HUDEP-2 (cell line): ENCODE measurements at regions not wholly inside any gene's neighbourhood (a gene's known extent, or its start where the extent isn't known, plus 50 kb on each side); places are given as distances from the start of the nearest gene placed in this dataset.

Experiments used
- DNase-seq, 76 experiments: peaks; one replicate each; lab custom pipeline; 2025; ENCODE audit not compliant: unreplicated experiment in 76 of 76; lab: John Stamatoyannopoulos, UW

DNA sequence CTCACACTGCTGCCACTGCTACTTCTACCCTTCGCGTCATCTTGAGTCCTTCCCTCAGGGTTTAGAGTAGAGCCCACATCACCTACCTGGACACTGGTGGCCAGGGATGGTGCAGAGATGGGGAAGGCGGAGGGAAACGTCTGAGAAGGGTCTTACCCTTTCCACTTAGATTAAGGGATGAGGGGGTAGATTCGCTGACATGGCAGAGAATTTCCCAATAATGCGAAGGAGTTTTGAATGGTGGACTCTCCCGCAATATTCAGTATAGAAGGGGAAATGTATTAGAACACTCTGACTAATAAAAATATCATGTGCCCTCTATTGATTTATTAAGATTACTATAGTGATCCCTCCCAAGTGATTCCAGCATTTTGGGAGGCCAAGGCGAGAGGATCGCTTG is 209.5 kb upstream of the KIAA1217 start:
- DNase-seq, result no peak

DNA sequence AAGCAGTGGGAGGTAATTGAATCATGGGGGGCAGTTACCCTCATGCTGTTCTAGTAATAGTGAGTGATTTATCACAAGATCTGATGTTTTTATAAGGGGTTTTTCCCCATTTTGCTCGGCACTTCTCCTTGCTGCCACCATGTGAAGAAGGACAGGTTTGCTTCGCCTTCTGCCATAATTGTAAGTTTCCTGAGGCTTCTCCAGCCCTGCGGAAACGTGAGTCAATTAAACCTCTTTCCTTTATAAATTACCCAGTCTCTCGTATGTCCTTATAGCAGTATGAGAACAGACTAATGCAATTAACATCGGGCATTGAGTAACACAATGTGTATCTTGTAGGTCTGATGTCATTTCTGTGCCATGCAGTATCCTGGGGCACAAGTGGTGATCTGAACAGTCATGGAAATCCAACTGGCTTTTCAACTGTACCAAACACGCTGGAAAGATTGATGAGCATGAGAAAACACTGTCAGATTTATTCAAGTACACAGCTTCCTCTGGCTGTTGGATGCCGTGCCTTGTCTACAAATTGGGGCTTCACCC is 208.6 kb upstream of the KIAA1217 start:
- no peak for DNase-seq

DNA sequence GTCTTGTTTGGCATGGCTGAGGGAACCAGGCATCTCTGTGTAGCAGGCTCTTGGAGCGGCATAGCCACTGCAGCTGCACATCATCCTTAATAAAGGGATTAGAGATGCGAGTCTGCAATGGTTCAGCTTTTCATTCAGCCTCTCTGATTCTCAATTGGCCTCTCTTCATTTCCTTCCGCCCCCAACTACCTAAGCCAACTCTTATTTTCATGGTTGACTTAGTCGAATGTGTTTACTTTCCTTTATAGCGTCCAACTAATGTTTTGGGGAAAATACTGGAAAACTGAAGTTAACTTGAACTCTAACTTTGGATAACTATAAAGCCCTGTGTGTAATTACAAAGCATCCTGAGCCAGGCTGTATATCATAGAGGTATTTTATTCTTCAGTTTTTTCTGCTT is 202.2 kb upstream of the KIAA1217 start:
- no peak for DNase-seq

DNA sequence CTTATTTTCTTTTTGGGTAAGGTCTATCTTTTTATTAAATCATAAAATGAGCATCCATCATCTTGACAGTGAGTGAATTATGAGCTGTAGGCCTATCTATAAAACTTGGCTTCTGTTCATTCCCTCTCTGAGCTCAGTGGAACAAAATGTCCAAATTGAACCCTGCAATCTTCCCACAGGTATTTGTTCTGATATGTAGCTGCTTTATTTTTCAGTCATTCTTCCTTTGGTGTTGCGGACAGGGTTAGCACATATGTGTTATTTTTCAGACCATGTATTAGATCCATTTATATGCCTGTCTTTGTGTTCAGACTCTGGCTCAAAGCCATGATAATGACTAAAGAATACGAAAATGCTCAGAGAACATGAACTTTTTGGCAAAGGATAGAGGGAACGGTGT is 201.6 kb upstream of the KIAA1217 start:
- DNase-seq, result no peak

DNA sequence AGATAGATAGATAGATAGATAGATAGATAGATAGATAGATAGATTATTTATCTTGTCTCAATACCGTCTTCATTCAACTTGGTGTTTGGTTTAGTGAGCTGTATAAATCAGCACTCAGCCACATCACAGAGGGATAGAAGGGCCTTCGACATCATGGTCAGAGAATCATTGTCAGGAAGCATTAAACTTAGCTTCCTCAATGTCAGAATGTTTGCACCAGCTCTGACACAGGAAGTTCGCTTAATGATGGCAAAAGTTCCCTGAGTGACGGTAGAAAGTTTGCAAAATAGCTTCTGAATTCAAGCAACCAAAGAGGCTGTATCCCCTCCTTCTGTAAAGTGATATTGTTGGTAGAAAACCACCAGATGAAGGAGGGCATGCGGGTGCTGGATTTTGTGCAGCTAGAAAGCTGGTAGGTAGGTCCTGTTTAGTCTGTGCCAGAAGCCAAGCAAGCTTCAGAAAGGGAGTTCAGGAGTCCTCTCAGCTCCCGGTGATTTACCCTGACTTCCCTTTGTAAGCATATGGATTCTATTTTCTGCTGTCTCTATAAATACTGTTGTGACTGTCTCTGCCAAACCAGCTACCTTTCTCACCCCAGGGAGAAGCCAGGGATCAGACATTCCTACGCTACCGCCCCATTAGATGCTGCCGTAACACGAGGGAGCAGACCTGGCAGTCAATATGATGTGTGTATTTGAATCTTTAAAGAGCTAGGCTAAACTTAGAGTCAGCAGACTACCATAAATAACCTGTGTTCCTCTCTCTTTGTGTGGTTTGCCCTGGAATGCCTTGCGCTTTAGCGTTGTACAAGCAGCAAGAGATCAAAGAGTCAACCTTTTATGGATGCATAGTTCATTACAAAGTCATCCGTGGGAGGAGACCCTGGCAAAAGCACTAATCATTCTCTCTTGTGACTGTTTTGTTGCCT is 200.5 kb upstream of the KIAA1217 start:
- no peak for DNase-seq

DNA sequence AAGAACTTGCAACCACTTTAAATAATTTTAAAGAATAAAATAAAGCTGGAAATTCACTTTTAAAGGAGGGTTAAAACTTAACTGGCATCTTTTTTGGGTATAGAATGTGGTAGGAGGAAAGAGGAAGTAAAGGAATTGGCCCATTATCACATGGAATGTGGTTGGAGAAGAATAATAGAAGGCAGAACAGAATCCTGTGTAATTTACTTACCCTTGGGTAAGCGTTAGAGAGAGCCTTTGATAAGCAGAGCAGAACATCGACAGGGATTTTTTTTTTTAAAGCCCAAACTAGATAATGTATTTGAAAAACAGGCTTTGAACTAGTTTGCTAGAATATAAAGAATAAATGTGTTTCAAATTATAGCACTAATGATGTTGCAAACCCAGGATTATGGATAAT is 199.8 kb upstream of the KIAA1217 start:
- DNase-seq, result no peak

DNA sequence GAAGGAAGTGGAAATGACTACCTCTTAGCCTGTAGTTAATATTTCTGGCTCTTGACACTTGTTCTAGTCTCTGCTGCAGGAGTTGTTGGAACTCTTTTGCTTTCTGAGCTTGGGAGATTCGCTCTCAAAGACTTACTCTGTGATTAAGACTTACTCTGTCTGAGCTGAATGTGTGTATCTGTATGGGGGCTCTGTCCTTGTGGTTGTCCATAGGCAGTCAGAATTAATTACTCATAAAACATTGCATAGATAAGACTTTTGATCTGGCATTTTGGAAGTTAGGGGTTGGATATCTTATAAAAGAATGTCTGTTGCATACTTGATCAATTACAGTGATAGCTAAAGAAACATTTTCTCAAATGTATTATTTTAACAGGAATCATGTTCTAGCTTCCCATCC is 199.2 kb upstream of the KIAA1217 start:
- DNase-seq, result no peak

DNA sequence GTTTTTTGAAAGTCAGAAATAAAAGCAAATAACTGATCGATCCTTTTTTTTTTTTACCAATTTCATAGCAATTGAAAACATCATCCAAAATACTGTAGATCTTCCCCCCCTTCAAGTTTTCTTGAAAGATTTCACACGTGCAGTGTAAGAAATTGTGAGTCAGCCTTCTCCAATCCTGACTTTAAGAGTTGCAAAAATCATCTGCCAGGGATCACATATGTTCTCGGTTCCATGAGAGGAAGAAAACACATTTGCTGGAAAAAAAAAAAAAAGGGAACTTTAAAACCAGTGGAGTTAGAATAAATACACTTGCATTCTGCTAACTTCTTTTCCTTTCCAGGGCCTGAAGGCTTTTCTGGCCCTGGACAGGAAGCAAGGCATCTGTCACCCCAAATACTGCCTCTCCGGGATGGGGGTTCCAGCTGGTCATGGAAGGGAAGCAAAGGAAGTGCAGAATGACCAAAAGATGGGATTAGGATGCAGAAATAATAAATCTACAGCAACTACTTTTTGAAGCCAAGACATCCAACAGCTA is 198.4 kb upstream of the KIAA1217 start:
- no peak for DNase-seq

DNA sequence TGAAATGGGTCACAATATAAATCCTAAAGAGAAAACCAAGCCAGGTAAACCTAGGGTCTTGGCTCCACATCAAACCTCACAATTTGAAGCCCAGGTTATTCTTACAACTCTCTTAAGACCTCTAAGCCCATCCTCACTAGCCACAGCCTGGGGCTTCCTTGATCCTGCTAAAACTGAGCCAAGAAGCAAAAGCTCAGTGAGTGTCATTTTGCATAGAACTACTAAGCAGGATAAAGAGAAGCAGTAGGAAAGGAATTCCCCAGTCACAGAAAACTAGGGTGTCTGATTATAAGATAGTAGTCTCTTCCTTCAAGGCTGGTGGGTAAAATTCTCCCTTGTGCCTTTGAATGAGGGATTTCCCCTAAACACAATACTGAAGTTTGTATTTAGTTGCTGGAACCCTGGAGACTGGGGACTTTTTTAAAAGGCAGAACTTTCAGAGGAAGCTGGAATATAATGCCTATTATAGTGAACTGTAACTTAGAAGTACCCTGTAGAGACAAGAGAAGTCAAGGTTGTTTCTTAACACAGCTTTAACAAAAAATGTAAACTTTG is 196.6 kb upstream of the KIAA1217 start:
- DNase-seq, result no peak

DNA sequence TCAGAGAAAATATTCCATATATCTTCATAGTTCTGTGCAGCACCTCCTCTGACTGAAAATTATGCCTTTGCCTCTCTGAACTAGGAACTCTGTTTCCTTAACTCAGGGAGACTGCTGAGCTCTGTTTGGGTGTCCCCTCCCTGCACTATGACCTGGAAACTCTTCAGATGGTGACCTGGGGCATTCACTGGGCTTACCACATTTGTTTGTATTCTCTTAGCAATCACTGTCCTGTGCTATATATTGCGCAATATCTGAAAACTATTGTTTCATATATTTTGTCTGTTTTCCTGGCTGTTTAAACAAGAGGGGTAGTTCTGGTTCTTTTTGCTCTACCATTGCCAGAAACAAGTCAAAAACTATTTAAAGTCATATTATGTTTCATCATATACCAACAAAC is 181.8 kb upstream of the KIAA1217 start:
- no peak for DNase-seq

DNA sequence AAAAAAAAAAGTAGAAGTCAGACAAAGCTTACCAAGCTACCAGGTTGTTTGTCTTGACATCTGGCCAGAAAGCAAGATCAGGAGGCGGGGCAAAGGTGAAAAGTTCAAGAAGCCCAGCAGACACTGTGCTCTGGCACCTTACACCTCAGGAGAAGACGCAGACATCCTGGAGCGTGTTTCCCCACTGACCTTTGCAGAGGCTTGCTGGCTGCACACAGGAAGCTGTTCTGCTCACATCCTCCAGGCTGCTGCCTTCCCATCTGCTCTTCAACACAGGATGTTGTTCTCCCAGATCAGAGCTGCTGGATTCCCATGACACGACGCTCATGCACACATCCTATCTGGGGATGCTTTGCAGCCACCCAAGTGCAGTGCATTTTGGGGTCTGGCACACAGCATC is 174.4 kb upstream of the KIAA1217 start:
- DNase-seq, result no peak

DNA sequence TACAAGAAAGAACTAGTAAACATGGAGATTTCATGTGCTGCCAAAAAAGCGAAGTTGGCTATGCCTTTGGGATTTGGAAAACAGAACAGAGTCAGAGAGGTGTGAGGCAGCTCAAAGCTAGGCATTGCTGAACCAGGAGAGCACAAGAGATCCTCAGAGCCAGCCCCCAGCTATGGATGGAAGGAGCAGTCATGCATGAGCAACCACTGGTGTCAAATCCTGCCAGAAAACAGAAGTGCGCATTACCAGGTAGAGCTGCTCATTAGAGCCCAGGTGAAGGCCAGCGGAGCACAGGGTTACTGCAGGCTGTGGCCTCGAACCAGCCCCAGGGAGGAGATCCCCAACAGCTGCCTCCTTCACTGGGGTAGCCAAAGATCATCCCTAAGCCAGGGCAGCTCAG is 173.2 kb upstream of the KIAA1217 start:
- no peak for DNase-seq

DNA sequence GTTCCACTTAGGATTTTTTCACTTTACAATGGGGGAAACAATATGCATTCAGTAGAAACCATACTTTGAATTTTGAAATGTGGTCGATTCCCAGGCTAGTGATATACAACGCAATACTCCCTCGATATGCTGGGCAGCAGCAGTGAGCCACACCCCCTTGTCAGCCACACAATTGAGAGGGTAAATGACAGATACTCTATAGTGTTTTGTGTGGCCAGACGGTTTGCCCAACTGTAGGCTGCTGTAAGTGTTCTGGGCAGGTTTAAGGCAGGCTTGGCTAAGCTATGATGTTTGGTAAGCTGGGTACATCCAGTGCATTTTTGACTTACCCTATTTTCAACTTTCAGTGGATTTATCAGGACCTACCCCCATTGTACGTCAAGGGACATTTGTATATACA is 169.6 kb upstream of the KIAA1217 start:
- no peak for DNase-seq

DNA sequence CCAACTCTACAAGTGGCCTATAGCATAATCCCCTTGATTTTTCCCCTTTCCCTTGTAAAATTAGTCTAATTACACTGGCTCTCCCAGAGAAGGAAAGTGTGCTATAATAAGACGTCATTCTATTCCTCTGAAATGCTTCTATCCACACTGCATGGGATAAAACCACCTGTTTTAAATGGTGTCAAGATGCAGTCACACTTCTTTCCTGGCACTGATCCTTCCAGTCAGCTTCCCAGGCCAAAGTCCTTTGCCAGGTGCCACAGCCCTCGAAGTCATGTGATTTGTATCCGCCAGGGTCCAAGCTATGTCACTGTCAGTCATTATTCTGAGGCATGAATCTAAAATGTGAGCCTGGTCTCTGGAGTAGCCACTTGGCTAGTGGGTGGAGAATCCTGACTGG is 169.0 kb upstream of the KIAA1217 start:
- no peak for DNase-seq

DNA sequence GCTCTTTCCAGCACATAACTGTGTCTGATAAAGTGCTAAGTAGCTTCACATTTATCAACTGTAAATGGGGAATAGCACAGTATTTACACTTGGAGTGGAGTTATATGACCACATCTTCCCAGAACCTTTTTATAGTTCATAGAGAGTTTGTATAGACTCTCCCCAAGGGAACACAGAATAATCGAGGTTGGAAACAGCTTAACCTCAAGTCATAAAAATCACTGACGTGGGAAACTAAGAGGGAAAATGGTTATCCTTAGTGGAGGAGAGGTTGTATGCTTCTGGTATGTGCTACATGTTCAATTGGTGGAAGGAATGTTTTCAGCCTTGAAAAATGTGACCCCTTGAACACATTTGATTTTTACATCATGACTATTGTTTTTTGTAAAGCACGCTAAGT is 167.9 kb upstream of the KIAA1217 start:
- DNase-seq, result no peak

DNA sequence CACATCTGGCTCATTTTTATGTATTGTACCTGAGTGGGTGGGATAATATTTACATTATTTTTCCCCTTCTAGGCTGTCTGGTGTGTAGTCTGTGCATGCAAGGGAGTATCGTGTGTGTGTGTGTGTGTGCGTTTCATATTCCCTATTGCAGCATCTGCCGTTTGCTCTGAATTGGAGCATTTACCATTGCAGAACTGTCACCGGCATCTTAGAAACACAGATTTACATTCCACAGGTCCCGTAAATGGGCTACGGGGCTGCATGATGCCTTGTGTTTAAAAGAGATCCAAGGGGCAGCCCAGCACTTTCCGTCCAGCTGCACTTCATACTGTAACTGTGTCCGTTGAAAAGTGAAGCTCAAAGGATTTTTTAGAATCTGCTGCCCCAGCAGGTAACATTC is 167.1 kb upstream of the KIAA1217 start:
- DNase-seq, result no peak

DNA sequence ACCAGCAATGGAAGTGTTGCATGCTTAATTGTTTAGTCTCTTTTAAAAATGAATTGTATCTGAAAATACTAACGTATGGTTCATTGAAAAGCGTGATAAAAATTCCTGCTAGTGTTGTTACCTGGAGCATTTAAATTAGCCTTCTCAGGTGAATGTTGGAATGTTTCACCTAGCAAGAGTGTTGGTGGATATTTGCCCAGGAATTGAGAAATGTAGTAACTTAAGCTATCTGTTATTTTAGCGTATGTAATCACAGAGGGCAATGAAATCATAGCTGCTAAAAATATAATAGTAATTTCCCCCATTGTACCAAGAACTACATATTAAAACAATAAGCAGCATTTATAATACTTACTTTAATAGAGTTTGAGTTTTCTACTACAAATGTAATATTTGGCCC is 166.1 kb upstream of the KIAA1217 start:
- no peak for DNase-seq

DNA sequence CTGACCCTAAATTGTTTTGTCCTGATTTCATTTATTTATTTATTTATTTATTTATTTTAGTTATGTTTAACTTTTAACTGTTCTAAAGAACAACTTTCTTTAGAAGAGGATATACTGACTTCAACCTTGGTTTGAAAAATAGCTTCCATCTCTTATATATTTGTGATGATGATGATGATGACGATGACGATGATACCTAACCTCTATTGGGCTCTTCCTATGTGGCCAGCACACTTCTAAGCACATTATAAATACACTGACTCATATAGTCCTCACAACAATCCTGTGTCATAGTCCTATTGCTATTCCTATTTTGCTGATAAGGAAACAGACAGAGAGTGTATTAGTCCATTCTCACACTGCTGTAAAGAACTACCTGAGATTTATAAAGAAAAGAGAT is 162.9 kb upstream of the KIAA1217 start:
- no peak for DNase-seq

DNA sequence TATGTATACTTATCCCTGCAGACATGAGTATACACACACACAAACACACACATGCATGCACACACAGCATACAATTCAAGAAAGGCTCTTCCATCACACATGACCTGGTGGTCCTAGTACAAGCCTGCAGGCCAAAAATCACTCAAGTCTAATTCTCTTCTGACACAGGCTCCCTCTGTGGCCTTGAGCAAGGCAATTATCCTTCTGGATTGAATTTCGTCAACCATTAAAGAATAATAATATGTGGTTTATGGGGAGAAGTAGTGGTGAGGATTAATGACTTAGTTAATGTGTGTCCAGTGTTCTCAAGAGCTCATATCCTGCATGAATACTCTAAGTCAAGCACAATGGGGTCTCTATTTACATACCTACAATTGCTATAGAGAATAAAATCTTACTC is 161.8 kb upstream of the KIAA1217 start:
- DNase-seq, result no peak

DNA sequence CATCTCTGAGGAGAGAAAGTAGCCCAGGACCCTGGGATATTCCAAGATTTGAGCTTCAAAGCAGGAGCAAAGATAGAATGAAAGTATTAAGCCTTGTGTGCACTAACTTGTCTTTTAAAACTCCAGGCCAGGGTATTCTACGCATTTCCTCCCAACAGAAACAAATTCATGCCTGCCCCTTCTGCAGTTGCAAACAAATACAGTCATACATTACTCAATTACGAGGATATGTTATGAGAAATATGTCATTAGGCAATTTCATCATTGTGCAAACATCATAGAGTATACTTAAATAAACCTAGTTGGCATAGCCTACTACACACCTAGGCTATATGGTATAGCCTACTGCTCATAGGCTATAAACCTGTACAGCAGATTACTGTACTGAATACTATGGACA is 154.5 kb upstream of the KIAA1217 start:
- no peak for DNase-seq

DNA sequence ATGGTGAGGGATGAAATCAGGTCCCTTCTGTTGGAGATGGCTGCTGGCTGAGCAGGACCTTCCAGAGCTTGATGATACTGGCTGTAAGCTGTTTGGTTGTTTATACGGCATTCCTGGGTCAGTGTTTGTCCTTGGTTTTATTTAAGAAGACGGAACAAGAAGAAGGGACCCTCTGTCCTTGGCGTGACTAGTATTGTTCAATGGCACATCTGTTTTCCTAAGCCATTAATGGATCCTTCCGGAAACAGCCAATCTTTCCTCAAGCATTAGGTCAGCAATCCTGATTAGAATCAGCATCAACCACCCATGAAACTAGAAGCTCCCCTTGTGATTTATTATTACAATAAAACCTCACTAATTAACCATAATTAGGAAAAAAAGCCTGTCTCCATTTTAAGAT is 128.7 kb upstream of the KIAA1217 start:
- DNase-seq, result no peak
